OCI-LY3 (cell line): ENCODE measurements at regions not wholly inside any gene's neighbourhood (a gene's known extent, or its start where the extent isn't known, plus 50 kb on each side); places are given as distances from the start of the nearest gene placed in this dataset.

Source experiments
- CTCF ChIP-seq: fragments of 200-600, 300-600 bp; sonication (generic); IDR thresholded peaks from 2 replicates; pipeline ENCODE4 v1.5.1; 2014; ENCODE audit warnings: antibody characterized with exemption, low read length, low read depth
- EZH2phosphoT487 ChIP-seq: fragments of 200-600 bp; shearing (Covaris generic); IDR thresholded peaks from 2 replicates; pipeline ENCODE4 v1.6.1; 2018; ENCODE audit warnings: antibody characterized with exemption, mixed run types, low read depth

GRCh38 chr2:209307161-209308001, 116.5 kb upstream of the MAP2 start:
- TF ChIP-seq CTCF, result no peak
- TF ChIP-seq EZH2phosphoT487, result no peak
